Liver (tissue), 3 donors: ENCODE measurements at regions not wholly inside any gene's neighbourhood (a gene's known extent, or its start where the extent isn't known, plus 50 kb on each side); places are given as distances from the start of the nearest gene placed in this dataset.

Experiments
- EGR1 ChIP-seq, 2 donors: IDR thresholded peaks; 2 replicates each; pipeline ENCODE4 v1.6.1; 2016 to 2018; ENCODE audit warnings: antibody characterized with exemption in 2 of 2, low read depth in 2 of 2
- FOXA1 ChIP-seq: IDR thresholded peaks from 2 replicates; pipeline ENCODE4 v1.6.1; 2016; ENCODE audit warnings: antibody characterized with exemption
- GABPA ChIP-seq, 2 donors: IDR thresholded peaks in 1 of 2; conservative IDR thresholded peaks in 1 of 2; 2 replicates each; pipeline ENCODE4 v1.6.1; 2016; ENCODE audit warnings: antibody characterized with exemption in 2 of 2, mild to moderate bottlenecking in 1 of 2, moderate library complexity in 1 of 2
- JUND ChIP-seq, 2 donors: IDR thresholded peaks; 2 replicates each; pipeline ENCODE4 v1.6.1; 2016; ENCODE audit warnings: antibody characterized with exemption in 2 of 2
- NR2F2 ChIP-seq: IDR thresholded peaks from 2 replicates; pipeline ENCODE4 v1.6.1; 2016; ENCODE audit warnings: antibody characterized with exemption
- RAD21 ChIP-seq, 2 donors: IDR thresholded peaks; 2 replicates each; pipeline ENCODE4 v1.6.1; 2016; ENCODE audit warnings: antibody characterized with exemption in 2 of 2, mild to moderate bottlenecking in 2 of 2
- TAF1 ChIP-seq: conservative IDR thresholded peaks from 2 replicates; pipeline ENCODE4 v1.6.1; 2016; ENCODE audit warnings: antibody characterized with exemption, mild to moderate bottlenecking
- YY1 ChIP-seq: IDR thresholded peaks from 2 replicates; pipeline ENCODE4 v1.6.1; 2016; ENCODE audit warnings: antibody characterized with exemption, mild to moderate bottlenecking
- TF ChIP-seq, protein P1 (sequence below): fragments of 150-350 bp; IDR thresholded peaks from 2 replicates; pipeline ENCODE4 v1.5.1; 2017; ENCODE audit warnings: improper control_type of control experiment, low read depth, low read length; ENCODE audit not compliant: missing input control
- TF ChIP-seq, protein P2 (sequence below): IDR thresholded peaks from 2 replicates; pipeline ENCODE4 v1.6.1; 2016; ENCODE audit warnings: antibody characterized with exemption
- TF ChIP-seq, protein P3 (sequence below): IDR thresholded peaks from 2 replicates; pipeline ENCODE4 v1.6.1; 2016; ENCODE audit warnings: antibody characterized with exemption
- TF ChIP-seq, protein P4 (sequence below): IDR thresholded peaks from 2 replicates; pipeline ENCODE4 v1.6.1; 2016; ENCODE audit warnings: antibody characterized with exemption, mild to moderate bottlenecking
- donor health status: healthy.
- donor health status: healthy.

DNA sequence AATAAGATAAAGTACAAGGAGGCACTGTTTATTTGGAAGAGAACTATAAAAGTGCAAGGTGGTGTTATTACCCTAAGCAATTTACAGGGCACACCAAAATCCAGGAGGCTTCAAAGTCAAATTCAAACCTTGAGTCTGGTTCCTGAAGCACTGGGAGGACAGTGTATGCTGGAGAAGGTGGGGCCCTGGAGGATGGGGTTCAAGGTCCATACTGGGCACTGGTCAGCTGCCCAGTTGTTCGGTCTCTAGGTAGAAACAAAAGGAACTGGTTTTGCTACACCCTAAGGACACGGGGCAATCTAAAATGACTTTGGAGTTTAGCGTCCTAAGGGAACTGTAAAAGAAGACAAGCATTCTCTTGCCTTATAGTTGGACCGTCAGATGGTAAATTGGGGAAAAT, 78.4 kb upstream of the ELMO1 start:
- TF ChIP-seq, protein P1, sequence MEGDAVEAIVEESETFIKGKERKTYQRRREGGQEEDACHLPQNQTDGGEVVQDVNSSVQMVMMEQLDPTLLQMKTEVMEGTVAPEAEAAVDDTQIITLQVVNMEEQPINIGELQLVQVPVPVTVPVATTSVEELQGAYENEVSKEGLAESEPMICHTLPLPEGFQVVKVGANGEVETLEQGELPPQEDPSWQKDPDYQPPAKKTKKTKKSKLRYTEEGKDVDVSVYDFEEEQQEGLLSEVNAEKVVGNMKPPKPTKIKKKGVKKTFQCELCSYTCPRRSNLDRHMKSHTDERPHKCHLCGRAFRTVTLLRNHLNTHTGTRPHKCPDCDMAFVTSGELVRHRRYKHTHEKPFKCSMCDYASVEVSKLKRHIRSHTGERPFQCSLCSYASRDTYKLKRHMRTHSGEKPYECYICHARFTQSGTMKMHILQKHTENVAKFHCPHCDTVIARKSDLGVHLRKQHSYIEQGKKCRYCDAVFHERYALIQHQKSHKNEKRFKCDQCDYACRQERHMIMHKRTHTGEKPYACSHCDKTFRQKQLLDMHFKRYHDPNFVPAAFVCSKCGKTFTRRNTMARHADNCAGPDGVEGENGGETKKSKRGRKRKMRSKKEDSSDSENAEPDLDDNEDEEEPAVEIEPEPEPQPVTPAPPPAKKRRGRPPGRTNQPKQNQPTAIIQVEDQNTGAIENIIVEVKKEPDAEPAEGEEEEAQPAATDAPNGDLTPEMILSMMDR: no peak
- TF ChIP-seq GABPA (IDR thresholded peaks at IDR 0.05 in 1 of 2, conservative IDR thresholded peaks at IDR 0.05 in 1 of 2): no peak
- TF ChIP-seq EGR1 (IDR thresholded peaks at IDR 0.05; ENCODE audit: low read depth in 2 of 2): no peak
- TF ChIP-seq FOXA1: no peak
- TF ChIP-seq RAD21 (IDR thresholded peaks at IDR 0.05): no peak
- TF ChIP-seq JUND (IDR thresholded peaks at IDR 0.05): no peak
- TF ChIP-seq, protein P2, sequence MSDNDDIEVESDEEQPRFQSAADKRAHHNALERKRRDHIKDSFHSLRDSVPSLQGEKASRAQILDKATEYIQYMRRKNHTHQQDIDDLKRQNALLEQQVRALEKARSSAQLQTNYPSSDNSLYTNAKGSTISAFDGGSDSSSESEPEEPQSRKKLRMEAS: no peak
- TF ChIP-seq, protein P3, sequence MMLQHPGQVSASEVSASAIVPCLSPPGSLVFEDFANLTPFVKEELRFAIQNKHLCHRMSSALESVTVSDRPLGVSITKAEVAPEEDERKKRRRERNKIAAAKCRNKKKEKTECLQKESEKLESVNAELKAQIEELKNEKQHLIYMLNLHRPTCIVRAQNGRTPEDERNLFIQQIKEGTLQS: no peak
- no peak for TF ChIP-seq TAF1
- no peak for TF ChIP-seq NR2F2
- no peak for TF ChIP-seq YY1
- TF ChIP-seq, protein P4, sequence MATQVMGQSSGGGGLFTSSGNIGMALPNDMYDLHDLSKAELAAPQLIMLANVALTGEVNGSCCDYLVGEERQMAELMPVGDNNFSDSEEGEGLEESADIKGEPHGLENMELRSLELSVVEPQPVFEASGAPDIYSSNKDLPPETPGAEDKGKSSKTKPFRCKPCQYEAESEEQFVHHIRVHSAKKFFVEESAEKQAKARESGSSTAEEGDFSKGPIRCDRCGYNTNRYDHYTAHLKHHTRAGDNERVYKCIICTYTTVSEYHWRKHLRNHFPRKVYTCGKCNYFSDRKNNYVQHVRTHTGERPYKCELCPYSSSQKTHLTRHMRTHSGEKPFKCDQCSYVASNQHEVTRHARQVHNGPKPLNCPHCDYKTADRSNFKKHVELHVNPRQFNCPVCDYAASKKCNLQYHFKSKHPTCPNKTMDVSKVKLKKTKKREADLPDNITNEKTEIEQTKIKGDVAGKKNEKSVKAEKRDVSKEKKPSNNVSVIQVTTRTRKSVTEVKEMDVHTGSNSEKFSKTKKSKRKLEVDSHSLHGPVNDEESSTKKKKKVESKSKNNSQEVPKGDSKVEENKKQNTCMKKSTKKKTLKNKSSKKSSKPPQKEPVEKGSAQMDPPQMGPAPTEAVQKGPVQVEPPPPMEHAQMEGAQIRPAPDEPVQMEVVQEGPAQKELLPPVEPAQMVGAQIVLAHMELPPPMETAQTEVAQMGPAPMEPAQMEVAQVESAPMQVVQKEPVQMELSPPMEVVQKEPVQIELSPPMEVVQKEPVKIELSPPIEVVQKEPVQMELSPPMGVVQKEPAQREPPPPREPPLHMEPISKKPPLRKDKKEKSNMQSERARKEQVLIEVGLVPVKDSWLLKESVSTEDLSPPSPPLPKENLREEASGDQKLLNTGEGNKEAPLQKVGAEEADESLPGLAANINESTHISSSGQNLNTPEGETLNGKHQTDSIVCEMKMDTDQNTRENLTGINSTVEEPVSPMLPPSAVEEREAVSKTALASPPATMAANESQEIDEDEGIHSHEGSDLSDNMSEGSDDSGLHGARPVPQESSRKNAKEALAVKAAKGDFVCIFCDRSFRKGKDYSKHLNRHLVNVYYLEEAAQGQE: no peak
